GM12878 (cell line): ENCODE measurements at regions not wholly inside any gene's neighbourhood (a gene's known extent, or its start where the extent isn't known, plus 50 kb on each side); places are given as distances from the start of the nearest gene placed in this dataset.

ENCODE experiments used
- ATAC-seq: fragments of 200-7000 bp; cut with Tn5 transposase; 3 replicates; pipeline ENCODE4 v1.9.1; 2020; ENCODE audit warnings: mild to moderate bottlenecking, moderate library complexity
- BruUV-seq: library from RNA; stranded (reverse); fragments of 400-500 nt; replicated peaks from 2 replicates; lab custom pipeline; 2021; lab: Mats Ljungman, UMichigan
- CTCF ChIA-PET: fragments of 300-600 bp; sonication (Branson Sonifier 250); formaldehyde crosslinking; extraction: SDS; loops from one replicate; lab custom pipeline; 2021; ENCODE audit warnings: inconsistent platforms; lab: Yijun Ruan, JAX
- POLR2A ChIA-PET: fragments of 350-600 bp; formaldehyde crosslinking; extraction: SDS; loops from one replicate; lab custom pipeline; 2021; ENCODE audit warnings: inconsistent platforms; lab: Charles Lee
- RAD21 ChIA-PET: fragments of 300-600 bp; sonication (Branson Sonifier 250); formaldehyde crosslinking; loops from one replicate; lab custom pipeline; 2023; ENCODE audit warnings: antibody characterized with exemption; ENCODE audit not compliant: unreplicated experiment; lab: Charles Lee
- SMC1A ChIA-PET: fragments of 300-600 bp; sonication (Branson Sonifier 250); formaldehyde crosslinking; loops from one replicate; lab custom pipeline; 2023; ENCODE audit not compliant: unreplicated experiment, uncharacterized antibody; lab: Charles Lee
- DNase-seq: peaks from one replicate; pipeline ENCODE4 v3.0.0-alpha.2; 2011; ENCODE audit warnings: low read depth, low spot score
- FAIRE-seq: peaks from 3 replicates; lab custom pipeline; 2011; peaks lifted over from hg19 to GRCh38; lab: Jason Lieb, UNC
- H2AFZ ChIP-seq: 2 replicates; pipeline ENCODE4 v1.6.0; 2011; ENCODE audit warnings: low read depth, low read length, control low read depth; ENCODE audit not compliant: control insufficient read depth
- H3K27ac ChIP-seq: 2 replicates; pipeline ENCODE4 v1.5.1; 2011; ENCODE audit warnings: control low read depth; ENCODE audit not compliant: control insufficient read depth, insufficient read depth
- H3K27me3 ChIP-seq, 2 experiments: replicated peaks in 1 of 2; 2 replicates each; pipeline versions ENCODE4 v1.6.0 to v1.6.1; 2011; ENCODE audit warnings: low read length in 1 of 2; ENCODE audit not compliant: control insufficient read depth in 2 of 2, insufficient read depth in 2 of 2
- H3K36me3 ChIP-seq, 2 experiments: 2 replicates each; pipeline ENCODE4 v1.5.1; 2011; ENCODE audit warnings: low read length in 1 of 2; ENCODE audit not compliant: control insufficient read depth in 2 of 2, insufficient read depth in 2 of 2
- H3K4me1 ChIP-seq: 2 replicates; pipeline ENCODE4 v1.6.1; 2011; ENCODE audit warnings: mild to moderate bottlenecking, low read length, moderate library complexity, mixed read lengths; ENCODE audit not compliant: control insufficient read depth, insufficient read depth
- H3K4me2 ChIP-seq: 2 replicates; pipeline ENCODE4 v1.6.0; 2011; ENCODE audit warnings: control low read depth; ENCODE audit not compliant: control insufficient read depth, insufficient read depth
- H3K4me3 ChIP-seq: fragments of 200-600 bp; sonication (generic); 2 replicates; pipeline ENCODE4 v1.5.1; 2016
- H3K79me2 ChIP-seq: 2 replicates; pipeline ENCODE4 v1.6.0; 2011; ENCODE audit warnings: low read length; ENCODE audit not compliant: control insufficient read depth, insufficient read depth
- H3K9ac ChIP-seq: 2 replicates; pipeline ENCODE4 v1.8.0; 2011; ENCODE audit warnings: low read length, control low read depth, mixed read lengths; ENCODE audit not compliant: control insufficient read depth, insufficient read depth
- H3K9me3 ChIP-seq: replicated peaks from 3 replicates; pipeline ENCODE4 v1.5.1; 2011; ENCODE audit warnings: mild to moderate bottlenecking, low read length; ENCODE audit not compliant: control insufficient read depth, insufficient read depth
- H4K20me1 ChIP-seq: 2 replicates; pipeline ENCODE4 v1.6.0; 2011; ENCODE audit not compliant: control insufficient read depth, insufficient read depth
- CBFB ChIP-seq: IDR thresholded peaks from 2 replicates; pipeline ENCODE4 v1.6.1; 2016; ENCODE audit warnings: antibody characterized with exemption, low read depth
- CEBPB ChIP-seq, 2 experiments: fragments of 150-350 bp in 1 of 2; IDR thresholded peaks; 2 replicates each; pipeline ENCODE4 v1.6.1; 2012 to 2014; ENCODE audit warnings: low read depth in 2 of 2, low read length in 2 of 2, borderline replicate concordance in 1 of 2, inconsistent platforms in 1 of 2
- FOXM1 ChIP-seq: IDR thresholded peaks from 2 replicates; pipeline ENCODE4 v1.6.1; 2012; ENCODE audit warnings: low read depth, mild to moderate bottlenecking, inconsistent platforms, low read length, moderate library complexity
- GATAD2B ChIP-seq: fragments of 450-650 bp; conservative IDR thresholded peaks from 2 replicates; pipeline ENCODE4 v1.6.1; 2017; ENCODE audit warnings: low read depth, mild to moderate bottlenecking, moderate library complexity
- KAT2A ChIP-seq: conservative IDR thresholded peaks from 2 replicates; pipeline ENCODE4 v1.6.1; 2011; ENCODE audit warnings: low read depth, low read length; ENCODE audit not compliant: control insufficient read depth
- NFYA ChIP-seq: IDR thresholded peaks from 2 replicates; pipeline ENCODE4 v1.6.1; 2011; ENCODE audit warnings: low read depth, mild to moderate bottlenecking, low read length, improper control_type of control experiment, borderline replicate concordance
- NR2F1 ChIP-seq: fragments of 450-650 bp; conservative IDR thresholded peaks from 2 replicates; pipeline ENCODE4 v1.6.1; 2017; ENCODE audit warnings: mild to moderate bottlenecking
- PAX5 ChIP-seq: IDR thresholded peaks from 2 replicates; pipeline ENCODE4 v1.6.1; 2011; ENCODE audit warnings: low read depth, low read length, borderline replicate concordance
- TBL1XR1 ChIP-seq: IDR thresholded peaks from 2 replicates; pipeline ENCODE4 v1.6.1; 2012; ENCODE audit warnings: low read depth, low read length, improper control_type of control experiment
- YY1 ChIP-seq: IDR thresholded peaks from 2 replicates; pipeline ENCODE4 v1.6.1; 2011; ENCODE audit warnings: low read depth, mild to moderate bottlenecking, low read length
- ZNF24 ChIP-seq: fragments of 450-650 bp; IDR thresholded peaks from 2 replicates; pipeline ENCODE4 v1.6.1; 2017; ENCODE audit warnings: antibody characterized with exemption, mild to moderate bottlenecking
- ZNF384 ChIP-seq: IDR thresholded peaks from 2 replicates; pipeline ENCODE4 v1.6.1; 2012; ENCODE audit warnings: low read depth, mild to moderate bottlenecking, low read length, improper control_type of control experiment, borderline replicate concordance
- WGBS: methylation state at CpG from one replicate; pipeline ENCODE4 v1.1.6; 2016; ENCODE audit warnings: low lambda C conversion rate; ENCODE audit not compliant: insufficient replicate concordance, insufficient coverage; ENCODE audit errors: missing lambda C conversion rate; 5-methylcytosine and 5-hydroxymethylcytosine counted together
- in situ Hi-C: fragments of 300-500 bp; cut with MboI; formaldehyde crosslinking; loops from 9 replicates; pipeline ENCODE4 v1.14.3; 2018; ENCODE audit warnings: mixed read lengths
- intact Hi-C: fragments of 100-400 bp; cut with micrococcal nuclease; formaldehyde crosslinking; loops from one replicate; pipeline ENCODE4 v1.14.2; 2022; ENCODE audit not compliant: unreplicated experiment
- TF ChIP-seq, protein P1 (sequence below), 3 experiments: IDR thresholded peaks in 2 of 3; conservative IDR thresholded peaks in 1 of 3; 2 replicates each; pipeline ENCODE4 v1.5.1; 2011; ENCODE audit warnings: low read depth in 3 of 3, low read length in 3 of 3, mild to moderate bottlenecking in 3 of 3, control low read depth in 2 of 3, moderate library complexity in 2 of 3, inconsistent platforms in 1 of 3, mixed read lengths in 1 of 3; ENCODE audit not compliant: control insufficient read depth in 2 of 3, insufficient read depth in 1 of 3; ENCODE audit errors: extremely low read depth in 1 of 3

DNA sequence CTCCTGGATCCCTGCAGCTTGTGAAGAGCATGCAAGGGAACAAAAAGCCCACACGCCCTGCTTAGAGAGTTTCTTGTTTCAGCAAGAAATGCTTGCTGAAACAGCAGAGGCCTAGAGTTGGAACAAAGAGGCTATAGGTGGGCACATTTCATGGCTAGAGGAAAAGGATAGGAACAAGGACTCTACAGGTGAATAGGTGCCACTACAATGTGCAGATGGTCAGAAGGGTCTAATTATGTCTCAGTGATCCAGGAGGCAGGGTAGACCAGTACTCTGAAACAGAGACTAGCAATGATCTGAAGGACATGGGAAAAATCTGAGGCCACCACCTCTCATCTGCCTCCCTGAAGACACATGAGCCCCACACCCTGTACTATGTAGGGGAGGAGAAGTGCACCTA lies 609.0 kb downstream of the REEP3 start:
- intact Hi-C loops = no loop called here
- 0% methylated on average over 1 of the region's 1 CpG for WGBS
- H3K27ac ChIP-seq = no peak overlapping the region
- POLR2A ChIA-PET = no interaction called here
- H3K9ac ChIP-seq = no peak overlapping the region
- in situ Hi-C loops = no loop called here
- CTCF ChIA-PET = no interaction called here
- BruUV-seq = no TSS peak
- H3K36me3 ChIP-seq = no peaks in the 10 kb centered on the region
- no peaks in the 10 kb centered on the region for H3K4me1 ChIP-seq
- no peak for TF ChIP-seq KAT2A
- TF ChIP-seq ZNF384 = no peak
- TF ChIP-seq CEBPB (IDR thresholded peaks at IDR 0.05; ENCODE audit: borderline replicate concordance in 1 of 2, low read depth in 2 of 2, low read length in 2 of 2) = no peak
- TF ChIP-seq, protein P1, sequence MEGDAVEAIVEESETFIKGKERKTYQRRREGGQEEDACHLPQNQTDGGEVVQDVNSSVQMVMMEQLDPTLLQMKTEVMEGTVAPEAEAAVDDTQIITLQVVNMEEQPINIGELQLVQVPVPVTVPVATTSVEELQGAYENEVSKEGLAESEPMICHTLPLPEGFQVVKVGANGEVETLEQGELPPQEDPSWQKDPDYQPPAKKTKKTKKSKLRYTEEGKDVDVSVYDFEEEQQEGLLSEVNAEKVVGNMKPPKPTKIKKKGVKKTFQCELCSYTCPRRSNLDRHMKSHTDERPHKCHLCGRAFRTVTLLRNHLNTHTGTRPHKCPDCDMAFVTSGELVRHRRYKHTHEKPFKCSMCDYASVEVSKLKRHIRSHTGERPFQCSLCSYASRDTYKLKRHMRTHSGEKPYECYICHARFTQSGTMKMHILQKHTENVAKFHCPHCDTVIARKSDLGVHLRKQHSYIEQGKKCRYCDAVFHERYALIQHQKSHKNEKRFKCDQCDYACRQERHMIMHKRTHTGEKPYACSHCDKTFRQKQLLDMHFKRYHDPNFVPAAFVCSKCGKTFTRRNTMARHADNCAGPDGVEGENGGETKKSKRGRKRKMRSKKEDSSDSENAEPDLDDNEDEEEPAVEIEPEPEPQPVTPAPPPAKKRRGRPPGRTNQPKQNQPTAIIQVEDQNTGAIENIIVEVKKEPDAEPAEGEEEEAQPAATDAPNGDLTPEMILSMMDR (IDR thresholded peaks at IDR 0.05 in 2 of 3, conservative IDR thresholded peaks at IDR 0.05 in 1 of 3; ENCODE audit: control insufficient read depth in 2 of 3, extremely low read depth in 1 of 3, insufficient read depth in 1 of 3, low read depth in 3 of 3, low read length in 3 of 3) = 0 out of 6 replicates have a peak, but pooled peaks of 1 of the 3 experiments have one; percentile 5
- no peak overlapping the region for H3K4me3 ChIP-seq
- H3K9me3 ChIP-seq = no peaks in the 10 kb centered on the region
- peak; percentile 57 for ATAC-seq
- no peak for DNase-seq
- no peaks in the 10 kb centered on the region for H3K79me2 ChIP-seq
- RAD21 ChIA-PET = no interaction called here
- H2AFZ ChIP-seq = no peak overlapping the region
- no peak overlapping the region for H3K4me2 ChIP-seq
- SMC1A ChIA-PET = no interaction called here
- H3K27me3 ChIP-seq = no peaks in the 10 kb centered on the region
- H4K20me1 ChIP-seq = no peaks in the 10 kb centered on the region
- FAIRE-seq = no peak

DNA sequence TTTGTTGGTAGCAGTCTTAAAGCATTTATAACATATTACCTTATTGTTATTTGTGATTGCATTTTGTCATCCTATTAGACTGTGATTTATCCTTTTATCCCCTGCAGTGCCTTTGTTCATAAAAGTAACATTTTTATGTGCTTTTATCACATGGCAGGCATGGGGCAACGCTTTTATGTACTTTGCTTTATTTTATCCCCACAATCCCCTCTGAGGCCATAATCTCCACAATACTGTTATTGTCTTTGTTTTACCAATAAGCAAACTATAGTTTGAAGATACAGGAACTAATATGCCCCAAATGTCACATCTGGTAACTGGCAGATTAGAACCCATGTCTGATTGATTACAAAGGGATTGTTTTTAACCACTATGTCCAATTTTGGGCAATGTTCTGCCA lies 613.5 kb downstream of the REEP3 start:
- ATAC-seq (no peak), FAIRE-seq (no peak), DNase-seq (no peak)
- no peaks in the 10 kb centered on the region for H3K4me1 ChIP-seq
- SMC1A ChIA-PET = no interaction called here
- BruUV-seq = no TSS peak
- POLR2A ChIA-PET = interaction anchor here (0.6 kb wide), 1 partner anchor 30 kb away, joined by 3 read pairs; no protein-coding TSS in a partner anchor
- H3K4me2 ChIP-seq = no peak overlapping the region
- H3K79me2 ChIP-seq = no peaks in the 10 kb centered on the region
- TF ChIP-seq YY1 = no peak
- TF ChIP-seq GATAD2B = no peak
- no peak for TF ChIP-seq PAX5
- no peak for TF ChIP-seq NFYA
- TF ChIP-seq CBFB = no peak
- no peak for TF ChIP-seq TBL1XR1
- no peak for TF ChIP-seq ZNF24
- no peak for TF ChIP-seq FOXM1
- no peak for TF ChIP-seq NR2F1
- H3K4me3 ChIP-seq = no peak overlapping the region
- no peak overlapping the region for H2AFZ ChIP-seq
- H3K27me3 ChIP-seq = no peaks in the 10 kb centered on the region
- no peaks in the 10 kb centered on the region for H3K36me3 ChIP-seq
- 6% methylated on average over 1 of the region's 1 CpG for WGBS
- in situ Hi-C loops = no loop called here
- intact Hi-C loops = no loop called here
- no peak overlapping the region for H3K27ac ChIP-seq
- H3K9me3 ChIP-seq = no peaks in the 10 kb centered on the region
- CTCF ChIA-PET = no interaction called here
- RAD21 ChIA-PET = no interaction called here
- no peak overlapping the region for H3K9ac ChIP-seq
- H4K20me1 ChIP-seq = no peaks in the 10 kb centered on the region
